ENCODE measurements at regions not wholly inside any gene's neighbourhood (a gene's known extent, or its start where the extent isn't known, plus 50 kb on each side); places are given as distances from the start of the nearest gene placed in this dataset.

GRCh38 chr1:56227886-56228285 lies 351.5 kb downstream of the PLPP3 start:
- no peak overlapping the region for H3K9ac ChIP-seq (ENCODE audit: extremely low read depth, insufficient read length, low read length)
- no peak overlapping the region for H3K23ac ChIP-seq (ENCODE audit: insufficient read length, low read depth, low read length)
- H2AFZ ChIP-seq (ENCODE audit: low read length) = no peak overlapping the region
- no peak overlapping the region for H2BK120ac ChIP-seq (ENCODE audit: low read depth, low read length, poor library complexity, severe bottlenecking)
- H2BK12ac ChIP-seq (ENCODE audit: insufficient read length, low read depth, low read length) = no peak overlapping the region
- Mint-ChIP-seq H3K27me3 (ENCODE audit: low read depth) (peaks cover 2% of the 10 kb centered on the region; the same call in 1 of the 2 replicates), H3K9me3 (no peaks in the 10 kb centered on the region), H3K27ac (no peak overlapping the region), H3K4me3 (no peak overlapping the region), H3K36me3 (ENCODE audit: insufficient read depth in 1 of 3, low read depth in 3 of 3) (no peaks in the 10 kb centered on the region), H3K4me1 (peaks cover 8 to 11% of the 10 kb centered on the region in 2 experiments)
- no peak overlapping the region for H3K14ac ChIP-seq (ENCODE audit: insufficient read depth, low read length)
- H4K20me1 ChIP-seq (ENCODE audit: control insufficient read depth, insufficient read depth, insufficient read length) = no peaks in the 10 kb centered on the region
- no peaks in the 10 kb centered on the region for H3K4me1 ChIP-seq (ENCODE audit: insufficient read depth, low read length)
- no CpG with 5 or more reads among the region's 3 CpGs for WGBS (ENCODE audit: extremely low coverage, insufficient read length, low lambda C conversion rate)
- no peak overlapping the region for H2AK5ac ChIP-seq (ENCODE audit: insufficient read length, low read length)
- TF ChIP-seq CTCF (conservative IDR thresholded peaks at IDR 0.05) = no peak
- H3K4ac ChIP-seq (ENCODE audit: low read depth, low read length) = no peak overlapping the region
- H3K23me2 ChIP-seq (ENCODE audit: insufficient read length, low read depth, low read length, poor library complexity, severe bottlenecking) = no peaks in the 10 kb centered on the region
- H2BK15ac ChIP-seq (ENCODE audit: low read depth, low read length) = no peak overlapping the region
- no peak overlapping the region for H3K4me2 ChIP-seq (ENCODE audit: insufficient read depth, insufficient read length, low read length)
- no peak overlapping the region for H2BK20ac ChIP-seq (ENCODE audit: low read depth, low read length, poor library complexity, severe bottlenecking)
- no peak overlapping the region for H4K8ac ChIP-seq (replicated peaks; ENCODE audit: insufficient read length, low read depth, low read length)
- H4K5ac ChIP-seq (ENCODE audit: insufficient read length, low read depth, low read length) = no peak overlapping the region
- no peak overlapping the region for H3K56ac ChIP-seq (ENCODE audit: insufficient read length, low read depth, low read length)
- H3K27ac ChIP-seq (ENCODE audit: insufficient read length, low read depth, low read length) = no peak overlapping the region
- no peak overlapping the region for H2BK5ac ChIP-seq (ENCODE audit: insufficient read length, low read length)
- no peaks in the 10 kb centered on the region for H3K79me1 ChIP-seq (ENCODE audit: insufficient read depth, low read depth, low read length, poor library complexity, severe bottlenecking)
- no peaks in the 10 kb centered on the region for H3K79me2 ChIP-seq (ENCODE audit: insufficient read depth, low read length)
- no peak overlapping the region for H3T11ph ChIP-seq (ENCODE audit: low read length)
- H4K91ac ChIP-seq (ENCODE audit: insufficient read length, low read depth, low read length) = no peak overlapping the region
- no peaks in the 10 kb centered on the region for H3K27me3 ChIP-seq (ENCODE audit: insufficient read depth, low read length)
- H3K9me3 ChIP-seq (ENCODE audit: control insufficient read depth, low read depth, low read length) = no peaks in the 10 kb centered on the region
- H3K18ac ChIP-seq (ENCODE audit: insufficient read length, low read depth, low read length) = no peak overlapping the region
- no peak for DNase-seq

All from H9 (cell line).